ENCODE measurements at regions not wholly inside any gene's neighbourhood (a gene's known extent, or its start where the extent isn't known, plus 50 kb on each side); places are given as distances from the start of the nearest gene placed in this dataset.

DNA sequence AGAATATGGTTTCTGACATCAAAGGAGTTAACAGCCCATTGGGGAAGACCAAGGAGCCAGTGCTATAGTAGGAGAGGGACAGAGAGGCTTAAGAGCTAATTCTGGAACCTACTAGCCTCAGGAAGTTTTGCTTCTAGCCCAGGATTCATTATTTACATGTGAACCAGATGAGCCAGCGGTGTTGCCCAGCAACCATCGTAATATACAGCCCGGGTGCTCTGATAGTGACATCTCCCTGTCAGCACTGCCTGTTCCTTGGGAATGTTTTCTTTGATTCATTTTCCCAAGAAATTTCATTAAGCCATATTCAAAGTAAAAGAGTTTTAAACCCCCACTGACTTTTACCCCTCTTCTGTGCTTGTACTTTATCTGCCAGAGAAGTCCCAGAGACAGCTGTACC, 217.4 kb upstream of the ADAMTSL1 start:
- TF ChIP-seq, protein P1, sequence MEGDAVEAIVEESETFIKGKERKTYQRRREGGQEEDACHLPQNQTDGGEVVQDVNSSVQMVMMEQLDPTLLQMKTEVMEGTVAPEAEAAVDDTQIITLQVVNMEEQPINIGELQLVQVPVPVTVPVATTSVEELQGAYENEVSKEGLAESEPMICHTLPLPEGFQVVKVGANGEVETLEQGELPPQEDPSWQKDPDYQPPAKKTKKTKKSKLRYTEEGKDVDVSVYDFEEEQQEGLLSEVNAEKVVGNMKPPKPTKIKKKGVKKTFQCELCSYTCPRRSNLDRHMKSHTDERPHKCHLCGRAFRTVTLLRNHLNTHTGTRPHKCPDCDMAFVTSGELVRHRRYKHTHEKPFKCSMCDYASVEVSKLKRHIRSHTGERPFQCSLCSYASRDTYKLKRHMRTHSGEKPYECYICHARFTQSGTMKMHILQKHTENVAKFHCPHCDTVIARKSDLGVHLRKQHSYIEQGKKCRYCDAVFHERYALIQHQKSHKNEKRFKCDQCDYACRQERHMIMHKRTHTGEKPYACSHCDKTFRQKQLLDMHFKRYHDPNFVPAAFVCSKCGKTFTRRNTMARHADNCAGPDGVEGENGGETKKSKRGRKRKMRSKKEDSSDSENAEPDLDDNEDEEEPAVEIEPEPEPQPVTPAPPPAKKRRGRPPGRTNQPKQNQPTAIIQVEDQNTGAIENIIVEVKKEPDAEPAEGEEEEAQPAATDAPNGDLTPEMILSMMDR (conservative IDR thresholded peaks at IDR 0.05 in 1 of 2, IDR thresholded peaks at IDR 0.05 in 1 of 2; ENCODE audit: extremely low read depth in 1 of 2, insufficient read depth in 1 of 2, low read depth in 1 of 2, low read length in 2 of 2) = no peak
- no peak for TF ChIP-seq EZH2 (IDR thresholded peaks at IDR 0.05; ENCODE audit: borderline replicate concordance, low read length)
